Rectal smooth muscle tissue (tissue), 1 donor: ENCODE measurements at regions not wholly inside any gene's neighbourhood (a gene's known extent, or its start where the extent isn't known, plus 50 kb on each side); places are given as distances from the start of the nearest gene placed in this dataset.

Experiments
- H3K27ac ChIP-seq: one replicate; pipeline ENCODE4 v1.7.0; 2013; ENCODE audit warnings: low read depth, low read length, inconsistent platforms
- H3K27me3 ChIP-seq: one replicate; pipeline ENCODE4 v1.7.0; 2013; ENCODE audit warnings: low read length; ENCODE audit not compliant: control insufficient read depth, insufficient read depth
- H3K36me3 ChIP-seq: one replicate; pipeline ENCODE4 v1.7.0; 2013; ENCODE audit warnings: low read length; ENCODE audit not compliant: control insufficient read depth, insufficient read depth
- H3K4me1 ChIP-seq: one replicate; pipeline ENCODE4 v1.7.0; 2013; ENCODE audit warnings: low read length; ENCODE audit not compliant: control insufficient read depth, insufficient read depth
- H3K4me3 ChIP-seq: one replicate; pipeline ENCODE4 v1.7.0; 2013; ENCODE audit warnings: low read length
- H3K9ac ChIP-seq: one replicate; pipeline ENCODE4 v1.7.0; 2013; ENCODE audit warnings: low read length

GRCh38 chr18:41624460-41624859, 330.6 kb upstream of the PIK3C3 start:
- Histone ChIP-seq H3K27me3 (no peaks in the 10 kb centered on the region), H3K27ac (no peak overlapping the region), H3K9ac (no peak overlapping the region), H3K4me1 (no peaks in the 10 kb centered on the region), H3K4me3 (no peak overlapping the region), H3K36me3 (no peaks in the 10 kb centered on the region)

DNA sequence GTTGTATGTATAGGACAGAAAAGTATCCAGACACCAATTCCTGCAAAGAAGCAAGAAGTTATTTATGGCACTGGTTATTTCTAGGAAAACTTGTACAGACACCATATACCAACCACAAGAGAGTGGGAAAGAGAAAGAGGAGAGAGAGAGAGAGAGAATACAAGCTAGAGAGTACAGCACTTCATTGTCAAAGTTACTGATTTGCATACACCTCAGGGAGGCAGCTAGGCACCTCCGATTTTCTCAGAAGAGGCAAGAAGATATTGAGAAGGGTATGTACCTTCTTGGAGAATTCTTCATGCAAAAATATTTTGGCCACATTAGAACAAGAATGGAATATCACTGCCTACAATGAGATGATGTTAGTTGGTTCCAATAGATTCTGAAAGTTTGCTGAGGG, 333.9 kb upstream of the PIK3C3 start:
- Histone ChIP-seq H3K27ac (no peak overlapping the region), H3K4me3 (no peak overlapping the region), H3K9ac (no peak overlapping the region), H3K36me3 (no peaks in the 10 kb centered on the region), H3K4me1 (no peaks in the 10 kb centered on the region), H3K27me3 (no peaks in the 10 kb centered on the region)

DNA sequence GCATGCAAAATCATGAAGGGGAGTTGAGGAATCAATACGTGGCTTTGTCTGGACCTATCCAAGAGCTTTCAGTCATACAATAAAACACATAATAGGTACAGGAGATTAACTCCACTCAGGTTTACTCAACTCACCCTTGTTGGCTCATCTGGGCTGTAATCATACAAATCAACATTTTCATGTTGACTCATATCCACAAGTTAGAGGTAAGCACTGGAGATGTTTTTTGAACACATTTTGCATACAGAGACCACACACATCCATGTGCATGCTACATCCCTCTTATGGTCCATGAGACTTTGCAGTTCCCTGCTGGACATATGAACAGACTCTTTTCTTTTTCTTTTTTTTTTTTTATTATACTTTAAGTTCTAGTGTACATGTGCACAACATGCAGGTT, 336.9 kb upstream of the PIK3C3 start:
- H3K27ac ChIP-seq: no peak overlapping the region
- H3K9ac ChIP-seq: no peak overlapping the region
- H3K36me3 ChIP-seq: no peaks in the 10 kb centered on the region
- no peaks in the 10 kb centered on the region for H3K4me1 ChIP-seq
- H3K4me3 ChIP-seq: no peak overlapping the region
- no peaks in the 10 kb centered on the region for H3K27me3 ChIP-seq

GRCh38 chr18:41617647-41618046, 337.4 kb upstream of the PIK3C3 start:
- Histone ChIP-seq H3K4me3 (no peak overlapping the region), H3K36me3 (no peaks in the 10 kb centered on the region)

GRCh38 chr18:41613003-41613609, 341.9 kb upstream of the PIK3C3 start:
- no peak overlapping the region for H3K4me3 ChIP-seq
- no peaks in the 10 kb centered on the region for H3K27me3 ChIP-seq
- no peaks in the 10 kb centered on the region for H3K4me1 ChIP-seq
- no peak overlapping the region for H3K27ac ChIP-seq
- no peak overlapping the region for H3K9ac ChIP-seq
- H3K36me3 ChIP-seq: no peaks in the 10 kb centered on the region

More at GRCh38 chr18:41617647-41618046, 337.4 kb upstream of the PIK3C3 start:
- no peak overlapping the region for H3K27ac ChIP-seq
- no peak overlapping the region for H3K9ac ChIP-seq
- no peaks in the 10 kb centered on the region for H3K4me1 ChIP-seq
- no peaks in the 10 kb centered on the region for H3K27me3 ChIP-seq

- no peaks in the 10 kb centered on the region for H3K4me1 ChIP-seq
- no peak overlapping the region for H3K9ac ChIP-seq
- H3K27ac ChIP-seq: no peak overlapping the region
- H3K27me3 ChIP-seq: no peaks in the 10 kb centered on the region
- H3K36me3 ChIP-seq: no peaks in the 10 kb centered on the region
- no peak overlapping the region for H3K4me3 ChIP-seq
These were observed 350.1 kb upstream of the PIK3C3 start for GRCh38 chr18:41604964-41605363.

GRCh38 chr18:41602034-41602433, 353.0 kb upstream of the PIK3C3 start:
- H3K4me1 ChIP-seq: no peaks in the 10 kb centered on the region
- no peaks in the 10 kb centered on the region for H3K36me3 ChIP-seq
- H3K4me3 ChIP-seq: no peak overlapping the region
- no peak overlapping the region for H3K27ac ChIP-seq
- H3K27me3 ChIP-seq: no peaks in the 10 kb centered on the region
- H3K9ac ChIP-seq: no peak overlapping the region

DNA sequence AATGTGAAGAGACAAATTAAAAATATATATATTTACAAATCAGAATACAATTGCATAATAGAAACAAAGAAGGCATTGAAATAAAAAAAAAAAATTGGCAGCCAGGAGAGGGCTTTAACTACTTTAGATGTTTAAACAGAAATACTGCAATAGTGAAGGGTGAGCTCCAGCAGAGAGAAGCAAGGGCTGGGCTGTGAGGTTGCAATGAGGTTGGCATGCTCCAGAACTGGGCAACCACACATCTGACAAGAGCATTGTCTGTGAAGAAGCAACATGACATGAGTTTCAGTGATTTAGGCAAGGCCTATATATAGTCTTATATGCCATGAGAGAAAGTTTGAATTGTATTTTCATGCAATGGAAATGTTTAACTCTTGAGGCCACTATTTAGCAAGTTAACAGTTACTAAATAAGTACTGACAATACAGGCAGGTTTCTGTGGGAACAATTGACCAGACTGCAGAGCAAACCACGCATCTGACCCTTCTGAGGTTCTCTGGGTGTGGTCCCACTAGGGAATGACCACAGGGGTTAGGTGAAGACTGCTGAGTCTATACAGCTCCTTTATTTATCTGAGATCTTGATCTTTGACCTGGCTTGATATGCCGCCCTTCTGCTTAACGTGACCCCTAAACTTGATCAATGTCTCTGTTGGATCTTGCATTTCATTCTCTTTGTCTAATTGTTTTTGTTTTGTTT, 354.2 kb upstream of the PIK3C3 start:
- no peak overlapping the region for H3K9ac ChIP-seq
- no peak overlapping the region for H3K4me3 ChIP-seq
- no peak overlapping the region for H3K27ac ChIP-seq
- no peaks in the 10 kb centered on the region for H3K27me3 ChIP-seq
- H3K36me3 ChIP-seq: no peaks in the 10 kb centered on the region
- no peaks in the 10 kb centered on the region for H3K4me1 ChIP-seq

DNA sequence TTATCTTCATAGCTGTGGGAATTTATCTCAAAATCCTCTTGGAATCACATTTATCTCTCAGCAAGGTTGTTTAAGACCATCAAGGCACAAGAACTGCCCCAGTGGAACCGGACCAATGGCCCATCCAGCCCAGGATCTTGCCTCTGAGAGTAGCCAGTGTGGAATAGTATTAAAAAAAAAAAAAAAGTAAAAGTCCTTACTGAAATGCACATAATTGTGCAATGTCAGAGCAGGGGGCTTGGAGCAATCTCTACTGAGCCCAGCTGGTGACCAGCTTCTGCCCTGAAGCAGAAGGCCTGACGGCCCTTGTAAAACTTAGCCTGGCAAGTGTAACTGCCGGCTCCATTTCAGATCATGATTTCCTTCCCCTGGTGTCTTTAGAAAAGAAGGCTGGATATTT, 355.6 kb upstream of the PIK3C3 start:
- Histone ChIP-seq H3K27ac (no peak overlapping the region), H3K9ac (no peak overlapping the region)

GRCh38 chr18:41594582-41594981, 360.5 kb upstream of the PIK3C3 start:
- Histone ChIP-seq H3K9ac (no peak overlapping the region), H3K36me3 (no peaks in the 10 kb centered on the region), H3K27ac (no peak overlapping the region), H3K4me1 (no peaks in the 10 kb centered on the region), H3K4me3 (no peak overlapping the region), H3K27me3 (no peaks in the 10 kb centered on the region)

More for the DNA sequence above, 355.6 kb upstream of the PIK3C3 start:
- Histone ChIP-seq H3K36me3 (no peaks in the 10 kb centered on the region), H3K27me3 (no peaks in the 10 kb centered on the region), H3K4me1 (no peaks in the 10 kb centered on the region), H3K4me3 (no peak overlapping the region)

DNA sequence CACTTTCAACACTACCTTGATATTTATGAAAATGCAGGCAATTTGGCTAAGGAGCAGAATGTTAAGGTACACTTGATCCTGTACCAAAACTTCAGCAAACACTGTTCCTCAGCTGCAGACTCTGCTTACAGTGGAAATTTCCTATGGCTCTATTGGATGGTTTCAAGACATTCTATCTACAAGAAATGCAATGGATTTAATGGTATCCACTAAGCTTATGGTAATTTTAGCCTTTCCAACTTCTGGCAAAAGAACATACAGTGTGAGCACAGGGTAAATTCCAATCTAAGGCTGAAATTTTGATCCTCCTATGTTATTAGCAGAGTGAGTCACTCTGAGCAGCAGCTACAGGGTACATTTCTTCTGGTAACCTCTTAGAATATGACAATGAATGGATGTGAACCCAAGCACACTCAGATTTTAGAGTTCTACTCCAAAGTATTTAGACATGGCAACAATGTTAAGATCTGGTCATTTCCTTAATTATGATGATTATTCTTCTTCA, 361.8 kb upstream of the PIK3C3 start:
- H3K4me1 ChIP-seq: no peaks in the 10 kb centered on the region
- no peaks in the 10 kb centered on the region for H3K27me3 ChIP-seq
- no peak overlapping the region for H3K9ac ChIP-seq

GRCh38 chr18:41587976-41588375, 367.1 kb upstream of the PIK3C3 start:
- H3K4me1 ChIP-seq: no peaks in the 10 kb centered on the region
- H3K9ac ChIP-seq: no peak overlapping the region
- no peak overlapping the region for H3K27ac ChIP-seq
- no peaks in the 10 kb centered on the region for H3K27me3 ChIP-seq
- no peaks in the 10 kb centered on the region for H3K36me3 ChIP-seq
- no peak overlapping the region for H3K4me3 ChIP-seq

More for the DNA sequence above, 361.8 kb upstream of the PIK3C3 start:
- H3K36me3 ChIP-seq: no peaks in the 10 kb centered on the region
- H3K4me3 ChIP-seq: no peak overlapping the region
- H3K27ac ChIP-seq: no peak overlapping the region

DNA sequence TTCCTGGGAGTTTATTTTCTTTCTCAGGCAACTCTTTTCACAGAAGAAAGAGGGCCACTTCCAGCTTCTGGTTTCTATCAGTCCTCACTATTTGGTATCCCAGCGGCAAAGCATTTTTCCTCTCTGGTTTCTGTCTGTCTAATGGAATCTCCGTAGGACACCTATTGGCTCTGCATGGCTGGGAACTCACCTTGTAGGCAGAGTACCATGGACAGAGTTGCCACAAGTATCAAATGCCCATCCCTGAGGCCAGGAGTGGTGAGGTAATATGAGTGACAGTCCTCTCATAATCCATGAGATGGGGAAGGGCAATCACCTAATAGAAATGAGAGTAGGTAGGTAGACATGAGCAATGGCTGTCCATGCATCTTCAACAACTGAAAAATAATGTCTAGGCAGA, 369.5 kb upstream of the PIK3C3 start:
- Histone ChIP-seq H3K4me1 (no peaks in the 10 kb centered on the region), H3K27ac (no peak overlapping the region), H3K36me3 (no peaks in the 10 kb centered on the region), H3K9ac (no peak overlapping the region), H3K4me3 (no peak overlapping the region), H3K27me3 (no peaks in the 10 kb centered on the region)
